Activated CD4-positive, alpha-beta T cell treated with anti-CD3 and anti-CD28 coated beads for 36 hours (primary cell): ENCODE measurements at regions not wholly inside any gene's neighbourhood (a gene's known extent, or its start where the extent isn't known, plus 50 kb on each side); places are given as distances from the start of the nearest gene placed in this dataset.

Experiments used
- ATAC-seq: fragments of 200-7000 bp; cut with Tn5 transposase; one replicate; pipeline ENCODE4 v1.10.0; 2021; ENCODE audit warnings: mild to moderate bottlenecking, moderate library complexity
- CTCF ChIA-PET: fragments of 350-600 bp; sonication (Branson Sonifier 250); formaldehyde crosslinking; loops from one replicate; lab custom pipeline; 2021; ENCODE audit warnings: antibody characterized with exemption; lab: Charles Lee
- POLR2A ChIA-PET: fragments of 350-600 bp; sonication (Branson Sonifier 250); formaldehyde crosslinking; loops from one replicate; lab custom pipeline; 2021; ENCODE audit warnings: antibody characterized with exemption, inconsistent platforms; lab: Charles Lee
- DNase-seq: peaks from one replicate; pipeline ENCODE4 v3.0.0-alpha.2; 2020
- H3K27ac Mint-ChIP-seq: one replicate; pipeline ENCODE4 v1.8.0; 2021; ENCODE audit warnings: mixed read lengths
- H3K27me3 Mint-ChIP-seq: one replicate; pipeline ENCODE4 v1.8.0; 2021; ENCODE audit warnings: mixed read lengths
- H3K36me3 Mint-ChIP-seq: one replicate; pipeline ENCODE4 v1.8.0; 2021; ENCODE audit warnings: low read depth, mixed read lengths
- H3K4me1 Mint-ChIP-seq: one replicate; pipeline ENCODE4 v1.8.0; 2021; ENCODE audit warnings: mixed read lengths
- H3K4me3 Mint-ChIP-seq: one replicate; pipeline ENCODE4 v1.8.0; 2021; ENCODE audit warnings: mild to moderate bottlenecking, moderate library complexity, mixed read lengths
- H3K9me3 Mint-ChIP-seq: one replicate; pipeline ENCODE4 v1.8.0; 2021; ENCODE audit warnings: low read depth, mixed read lengths
- intact Hi-C, 2 experiments: fragments of 100-400 bp; cut with DNase I in 1 of 2; cut with micrococcal nuclease in 1 of 2; formaldehyde crosslinking; loops; one replicate each; pipeline versions ENCODE4 v1.14.2 to v1.15.1; 2022 to 2024; cut with DNase I, micrococcal nuclease

GRCh38 chr4:41815473-41815872, 66.9 kb upstream of the PHOX2B start:
- Mint-ChIP-seq H3K27me3 (peaks cover 25% of the 10 kb centered on the region), H3K4me1 (no peaks in the 10 kb centered on the region), H3K9me3 (peaks cover 4% of the 10 kb centered on the region), H3K4me3 (no peak overlapping the region), H3K36me3 (no peaks in the 10 kb centered on the region), H3K27ac (no peak overlapping the region)
- no peak for DNase-seq
- ChIA-PET CTCF (no interaction called here), POLR2A (no interaction called here)
- intact Hi-C loops, result no loop called here
- no peak for ATAC-seq

DNA sequence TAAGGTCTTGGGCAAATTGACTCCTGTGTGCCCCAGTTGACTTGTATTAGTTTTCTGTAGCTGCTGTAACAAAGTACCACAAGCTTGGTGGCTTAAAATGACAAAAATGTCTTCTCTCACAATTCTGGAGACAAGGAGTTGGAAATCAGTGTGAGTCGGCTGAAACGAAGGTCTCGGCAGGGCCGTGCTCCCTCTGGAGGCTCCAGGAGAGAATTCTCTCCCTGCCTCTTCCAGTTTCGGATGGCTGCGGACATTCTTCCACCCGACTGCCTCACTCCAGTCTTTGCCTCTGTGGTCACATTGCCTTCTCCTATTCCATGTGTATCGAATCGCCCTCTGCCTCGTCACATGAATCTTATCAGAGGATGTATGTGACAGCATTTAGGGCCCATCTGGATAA, 66.0 kb upstream of the PHOX2B start:
- H3K9me3 Mint-ChIP-seq, result peaks cover 4% of the 10 kb centered on the region
- POLR2A ChIA-PET, result no interaction called here
- CTCF ChIA-PET, result no interaction called here
- H3K4me1 Mint-ChIP-seq, result no peaks in the 10 kb centered on the region
- no peaks in the 10 kb centered on the region for H3K36me3 Mint-ChIP-seq
- peaks cover 26% of the 10 kb centered on the region for H3K27me3 Mint-ChIP-seq
- ATAC-seq, result no peak
- no peak for DNase-seq
- intact Hi-C loops, result no loop called here
- H3K27ac Mint-ChIP-seq, result no peak overlapping the region
- no peak overlapping the region for H3K4me3 Mint-ChIP-seq

- intact Hi-C loops, result no loop called here
- no peak for DNase-seq
- POLR2A ChIA-PET, result no interaction called here
These were observed 58.3 kb upstream of the PHOX2B start for GRCh38 chr4:41806807-41807206.

DNA sequence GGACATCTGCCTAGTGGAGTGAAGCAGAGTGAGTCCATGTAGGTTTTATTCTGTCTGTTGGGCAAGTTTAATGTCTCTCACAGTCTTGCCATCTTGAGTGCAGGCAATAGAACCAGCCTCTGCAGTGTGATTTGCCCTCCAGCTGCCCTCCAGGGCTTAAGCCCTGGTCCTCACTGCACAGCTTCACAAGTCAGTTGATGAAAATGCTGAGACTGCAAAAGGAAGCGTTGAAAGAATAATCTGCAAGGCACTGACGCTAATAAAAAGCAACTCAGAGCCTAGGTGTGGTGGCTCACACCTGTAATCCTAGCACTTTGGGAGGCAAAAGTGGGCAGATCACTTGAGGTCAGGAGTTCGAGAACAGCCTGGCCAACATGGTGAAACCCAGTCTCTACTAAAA, 54.1 kb upstream of the PHOX2B start:
- peaks cover 8% of the 10 kb centered on the region for H3K27me3 Mint-ChIP-seq
- H3K9me3 Mint-ChIP-seq, result no peaks in the 10 kb centered on the region
- H3K4me3 Mint-ChIP-seq, result no peak overlapping the region
- no peaks in the 10 kb centered on the region for H3K4me1 Mint-ChIP-seq
- intact Hi-C loops, result no loop called here
- no peaks in the 10 kb centered on the region for H3K36me3 Mint-ChIP-seq
- no peak overlapping the region for H3K27ac Mint-ChIP-seq
- DNase-seq, result no peak
- no peak for ATAC-seq
- POLR2A ChIA-PET, result no interaction called here
- CTCF ChIA-PET, result no interaction called here

More at GRCh38 chr4:41806807-41807206, 58.3 kb upstream of the PHOX2B start:
- Mint-ChIP-seq H3K27me3 (peaks cover 9% of the 10 kb centered on the region), H3K36me3 (no peaks in the 10 kb centered on the region), H3K27ac (no peak overlapping the region), H3K4me3 (no peak overlapping the region), H3K9me3 (no peaks in the 10 kb centered on the region), H3K4me1 (no peaks in the 10 kb centered on the region)
- CTCF ChIA-PET, result no interaction called here
- no peak for ATAC-seq

GRCh38 chr4:41799126-41799525, 50.6 kb upstream of the PHOX2B start:
- intact Hi-C loops, result no loop called here
- Mint-ChIP-seq H3K27me3 (peaks cover 8% of the 10 kb centered on the region), H3K4me3 (no peak overlapping the region), H3K36me3 (no peaks in the 10 kb centered on the region), H3K9me3 (no peaks in the 10 kb centered on the region), H3K27ac (no peak overlapping the region), H3K4me1 (no peaks in the 10 kb centered on the region)
- ChIA-PET CTCF (no interaction called here), POLR2A (no interaction called here)
- DNase-seq (no peak), ATAC-seq (no peak)
